ENCODE measurements at regions not wholly inside any gene's neighbourhood (a gene's known extent, or its start where the extent isn't known, plus 50 kb on each side); places are given as distances from the start of the nearest gene placed in this dataset.

- no peaks in the 10 kb centered on the region; the same call in 1 of the 2 replicates for H3K27me3 ChIP-seq (replicated peaks; ENCODE audit: control insufficient read depth, insufficient read depth, low read length)
- BruUV-seq (replicated peaks), result no TSS peak
- Mint-ChIP-seq H3K4me3 (ENCODE audit: unreplicated experiment) (no peak overlapping the region), H3K9me3 (ENCODE audit: unreplicated experiment) (no peaks in the 10 kb centered on the region), H3K27me3 (ENCODE audit: insufficient read depth, unreplicated experiment) (peaks cover 29% of the 10 kb centered on the region), H3K36me3 (ENCODE audit: insufficient read depth, unreplicated experiment) (no peaks in the 10 kb centered on the region), H3K4me1 (ENCODE audit: low read depth, unreplicated experiment) (no peaks in the 10 kb centered on the region), H3K27ac (ENCODE audit: unreplicated experiment) (no peak overlapping the region)
- POLR2A ChIA-PET, result no interaction called here
- no peaks in the 10 kb centered on the region; the same call in 1 of the 2 replicates for H3K9me3 ChIP-seq
- TF ChIP-seq CTCF (IDR thresholded peaks at IDR 0.05; ENCODE audit: insufficient read depth in 1 of 2, low read depth in 1 of 2, low read length in 1 of 2, severe bottlenecking in 1 of 2, unreplicated experiment in 1 of 2), result no peak
- DNase-seq, result no peak
- no peaks in the 10 kb centered on the region for H3K36me3 ChIP-seq (ENCODE audit: control insufficient read depth, insufficient read depth, low read length)
- intact Hi-C loops (cut with micrococcal nuclease; ENCODE audit: unreplicated experiment), result no loop called here
- CTCF ChIA-PET, result no interaction called here
- no peaks in the 10 kb centered on the region for H3K4me1 ChIP-seq
- H3K4me3 ChIP-seq (ENCODE audit: low read depth, low read length), result no peak overlapping the region
Measured at GRCh38 chr7:96861-97260, 95.5 kb upstream of the FAM20C start.

DNA sequence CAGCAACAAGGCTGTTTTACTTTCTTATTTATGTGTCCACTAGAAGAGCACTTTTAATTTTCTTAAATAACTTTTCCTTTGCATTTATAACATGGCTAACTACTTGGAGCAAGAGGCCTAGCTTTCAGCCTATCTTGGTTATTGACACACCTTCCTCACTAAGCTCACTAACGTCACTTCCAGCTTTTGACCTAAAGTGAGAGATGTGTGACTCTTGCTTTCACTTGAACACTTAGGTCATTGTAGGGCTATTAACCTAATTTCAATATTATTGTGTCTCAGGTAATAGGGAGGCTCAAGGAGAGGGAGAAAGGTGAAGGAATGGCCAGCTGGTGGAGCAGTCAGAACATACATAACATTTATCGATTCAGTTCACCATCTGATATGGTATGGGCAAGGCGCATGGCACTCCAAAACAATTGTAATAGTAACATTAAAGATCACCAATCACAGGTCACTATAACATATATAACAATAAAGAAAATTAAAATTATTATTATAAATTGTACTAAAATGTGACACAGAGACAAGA is 95.0 kb upstream of the FAM20C start:
- no peak for DNase-seq
- ChIA-PET CTCF (interaction anchor here (0.5 kb wide), 1 partner anchor 35 kb away, joined by 3 read pairs; no protein-coding TSS in a partner anchor), POLR2A (no interaction called here)
- Mint-ChIP-seq H3K4me1 (ENCODE audit: low read depth, unreplicated experiment) (no peaks in the 10 kb centered on the region), H3K27ac (ENCODE audit: unreplicated experiment) (no peak overlapping the region), H3K27me3 (ENCODE audit: insufficient read depth, unreplicated experiment) (peaks cover 31% of the 10 kb centered on the region), H3K4me3 (ENCODE audit: unreplicated experiment) (no peak overlapping the region), H3K9me3 (ENCODE audit: unreplicated experiment) (no peaks in the 10 kb centered on the region), H3K36me3 (ENCODE audit: insufficient read depth, unreplicated experiment) (no peaks in the 10 kb centered on the region)
- no peaks in the 10 kb centered on the region for H3K36me3 ChIP-seq (ENCODE audit: control insufficient read depth, insufficient read depth, low read length)
- no peak for TF ChIP-seq CTCF (IDR thresholded peaks at IDR 0.05; ENCODE audit: insufficient read depth in 1 of 2, low read depth in 1 of 2, low read length in 1 of 2, severe bottlenecking in 1 of 2, unreplicated experiment in 1 of 2)
- H3K27me3 ChIP-seq (replicated peaks; ENCODE audit: control insufficient read depth, insufficient read depth, low read length), result no peaks in the 10 kb centered on the region; the same call in 1 of the 2 replicates
- no TSS peak for BruUV-seq (replicated peaks)
- no peaks in the 10 kb centered on the region for H3K4me1 ChIP-seq
- H3K9me3 ChIP-seq, result no peaks in the 10 kb centered on the region; the same call in 1 of the 2 replicates
- intact Hi-C loops (cut with micrococcal nuclease; ENCODE audit: unreplicated experiment), result no loop called here
- H3K4me3 ChIP-seq (ENCODE audit: low read depth, low read length), result no peak overlapping the region

DNA sequence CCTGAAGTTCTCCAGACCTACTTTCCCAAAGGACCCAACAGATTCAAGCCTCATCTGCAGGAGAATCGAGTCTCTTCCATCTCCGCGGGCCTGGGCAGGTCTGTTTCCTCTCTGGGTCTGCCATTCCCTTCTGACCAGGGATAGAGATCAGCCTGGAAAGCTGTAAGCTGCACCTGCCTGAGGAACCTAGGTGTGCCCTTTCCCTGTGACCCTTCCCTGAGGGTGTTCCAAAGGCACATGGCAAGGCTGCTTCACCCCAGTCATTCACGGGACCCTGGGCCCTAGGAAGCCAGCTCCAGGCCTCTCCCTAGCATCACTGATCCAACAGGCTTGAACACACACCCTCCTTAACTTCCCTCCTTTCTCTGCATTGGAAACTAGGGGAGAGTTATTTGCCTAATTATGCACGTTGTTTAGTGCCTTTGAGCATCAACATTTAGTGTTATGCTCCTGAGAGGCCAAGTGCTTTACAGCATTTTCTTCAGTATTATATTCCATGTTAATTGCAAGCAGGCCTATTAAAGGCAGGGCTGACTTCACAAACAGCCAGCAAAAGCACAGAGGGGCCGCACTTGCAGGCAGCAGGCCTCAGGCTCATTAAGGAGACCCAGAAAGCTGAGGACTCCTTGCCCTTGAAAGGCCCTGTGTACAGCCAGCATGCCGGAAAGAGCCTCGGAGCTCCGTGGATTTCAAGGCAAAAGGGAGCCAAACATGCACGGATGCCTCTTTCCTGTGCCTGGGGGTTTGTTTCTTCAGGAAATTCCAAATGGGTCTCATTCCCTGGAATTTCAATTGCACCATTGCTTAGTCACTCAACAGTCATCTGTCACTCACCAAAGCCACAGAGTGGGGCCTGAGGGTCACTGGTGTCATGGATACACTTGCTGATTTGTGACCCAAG is 91.0 kb upstream of the FAM20C start:
- Mint-ChIP-seq H3K27ac (ENCODE audit: unreplicated experiment) (no peak overlapping the region), H3K4me1 (ENCODE audit: low read depth, unreplicated experiment) (no peaks in the 10 kb centered on the region)
- intact Hi-C loops (cut with micrococcal nuclease; ENCODE audit: unreplicated experiment), result no loop called here

More for the DNA sequence above, 91.0 kb upstream of the FAM20C start:
- Mint-ChIP-seq H3K36me3 (ENCODE audit: insufficient read depth, unreplicated experiment) (no peaks in the 10 kb centered on the region), H3K9me3 (ENCODE audit: unreplicated experiment) (no peaks in the 10 kb centered on the region), H3K4me3 (ENCODE audit: unreplicated experiment) (no peak overlapping the region), H3K27me3 (ENCODE audit: insufficient read depth, unreplicated experiment) (peaks cover 27% of the 10 kb centered on the region)
- Histone ChIP-seq H3K4me1 (no peaks in the 10 kb centered on the region), H3K27me3 (replicated peaks; ENCODE audit: control insufficient read depth, insufficient read depth, low read length) (no peaks in the 10 kb centered on the region), H3K36me3 (ENCODE audit: control insufficient read depth, insufficient read depth, low read length) (no peaks in the 10 kb centered on the region), H3K4me3 (ENCODE audit: low read depth, low read length) (no peak overlapping the region), H3K9me3 (no peaks in the 10 kb centered on the region; the same call in 1 of the 2 replicates)
- BruUV-seq (replicated peaks), result no TSS peak
- ChIA-PET POLR2A (no interaction called here), CTCF (interaction anchor here (0.5 kb wide), 1 partner anchor 29 kb away, joined by 3 read pairs; no protein-coding TSS in a partner anchor)
- TF ChIP-seq CTCF (IDR thresholded peaks at IDR 0.05; ENCODE audit: insufficient read depth in 1 of 2, low read depth in 1 of 2, low read length in 1 of 2, severe bottlenecking in 1 of 2, unreplicated experiment in 1 of 2), result no peak
- no peak for DNase-seq

All from Caco-2 (cell line).